ENCODE measurements at regions not wholly inside any gene's neighbourhood (a gene's known extent, or its start where the extent isn't known, plus 50 kb on each side); places are given as distances from the start of the nearest gene placed in this dataset.

- peaks cover 88% of the 10 kb centered on the region for H3K27me3 ChIP-seq (ENCODE audit: insufficient read depth)
- H4K20me1 ChIP-seq (ENCODE audit: insufficient read depth) = peaks cover 3% of the 10 kb centered on the region; the same call in 1 of the 2 replicates
- POLR2A ChIA-PET = no interaction called here
- H2AFZ ChIP-seq (ENCODE audit: low read depth) = no peak overlapping the region
- H3K27ac ChIP-seq (ENCODE audit: low read depth in 2 of 2, low read length in 1 of 2) = no peak overlapping the region
- H3K4me2 ChIP-seq = no peak overlapping the region
- H3K4me1 ChIP-seq (ENCODE audit: control insufficient read depth in 1 of 2, insufficient read depth in 2 of 2, low read depth in 1 of 2, low read length in 1 of 2) = no peaks in the 10 kb centered on the region
- 11% methylated on average over 18 of the region's 18 CpGs for WGBS (ENCODE audit: low lambda C conversion rate)
- peaks cover 6% of the 10 kb centered on the region for H3F3A ChIP-seq (replicated peaks; ENCODE audit: insufficient read depth)
- DNase-seq = no peak
- H3K9ac ChIP-seq = no peak overlapping the region
- TF ChIP-seq TCF12 (IDR thresholded peaks at IDR 0.05) (no peak), REST (IDR thresholded peaks at IDR 0.05; ENCODE audit: low read depth, low read length) (no peak), TAF1 (IDR thresholded peaks at IDR 0.05; ENCODE audit: borderline replicate concordance, low read depth, low read length) (no peak), NRF1 (IDR thresholded peaks at IDR 0.05; ENCODE audit: low read depth, low read length) (no peak), POLR2AphosphoS5 (IDR thresholded peaks at IDR 0.05; ENCODE audit: low read depth, low read length) (no peak)
- CTCF ChIA-PET = no interaction called here
- no peaks in the 10 kb centered on the region for H3K79me2 ChIP-seq (ENCODE audit: insufficient read depth)
- H3K9me2 ChIP-seq = no peaks in the 10 kb centered on the region
- no peaks in the 10 kb centered on the region for H3K9me3 ChIP-seq
- H3K4me3 ChIP-seq (ENCODE audit: low read depth in 2 of 2, low read length in 1 of 2) = no peak overlapping the region
- no peaks in the 10 kb centered on the region for H3K36me3 ChIP-seq (replicated peaks in 1 of 2; ENCODE audit: control insufficient read depth in 1 of 2, insufficient read depth in 2 of 2, low read length in 1 of 2)
These were observed 78.3 kb downstream of the MICALL2 start for GRCh38 chr7:1380821-1381580.

GRCh38 chr7:1382553-1383397 lies 76.5 kb downstream of the MICALL2 start:
- Histone ChIP-seq H3K36me3 (replicated peaks in 1 of 2; ENCODE audit: control insufficient read depth in 1 of 2, insufficient read depth in 2 of 2, low read length in 1 of 2) (no peaks in the 10 kb centered on the region), H3K9me2 (no peaks in the 10 kb centered on the region), H3K4me2 (no peak overlapping the region), H3K4me3 (ENCODE audit: low read depth in 2 of 2, low read length in 1 of 2) (no peak overlapping the region), H2AFZ (ENCODE audit: low read depth) (no peak overlapping the region), H3K27me3 (ENCODE audit: insufficient read depth) (peaks cover 85% of the 10 kb centered on the region), H3K9ac (no peak overlapping the region), H4K20me1 (ENCODE audit: insufficient read depth) (peaks cover 3% of the 10 kb centered on the region; the same call in 1 of the 2 replicates), H3K9me3 (no peaks in the 10 kb centered on the region), H3K27ac (ENCODE audit: low read depth in 2 of 2, low read length in 1 of 2) (no peak overlapping the region), H3F3A (replicated peaks; ENCODE audit: insufficient read depth) (peaks cover 6% of the 10 kb centered on the region), H3K79me2 (ENCODE audit: insufficient read depth) (no peaks in the 10 kb centered on the region), H3K4me1 (ENCODE audit: control insufficient read depth in 1 of 2, insufficient read depth in 2 of 2, low read depth in 1 of 2, low read length in 1 of 2) (no peaks in the 10 kb centered on the region; a peak in 1 of 4 replicates)
- TF ChIP-seq POLR2AphosphoS5 (IDR thresholded peaks at IDR 0.05; ENCODE audit: low read depth, low read length) (no peak), MAX (IDR thresholded peaks at IDR 0.05; ENCODE audit: low read depth) (no peak), RXRA (IDR thresholded peaks at IDR 0.05; ENCODE audit: borderline replicate concordance, low read depth) (no peak), RFX5 (IDR thresholded peaks at IDR 0.05; ENCODE audit: low read length) (no peak), GABPA (IDR thresholded peaks at IDR 0.05; ENCODE audit: low read depth) (no peak), YY1 (IDR thresholded peaks at IDR 0.05; ENCODE audit: low read depth) (no peak), FOXM1 (IDR thresholded peaks at IDR 0.05; ENCODE audit: low read depth) (no peak), FOSL2 (IDR thresholded peaks at IDR 0.05; ENCODE audit: borderline replicate concordance, low read depth) (no peak), SIN3A (IDR thresholded peaks at IDR 0.05; ENCODE audit: borderline replicate concordance, low read depth, low read length) (no peak), NFIC (IDR thresholded peaks at IDR 0.05; ENCODE audit: borderline replicate concordance) (no peak), JUND (IDR thresholded peaks at IDR 0.05) (no peak), USF2 (IDR thresholded peaks at IDR 0.05; ENCODE audit: borderline replicate concordance, low read depth, low read length) (no peak), TAF1 (IDR thresholded peaks at IDR 0.05; ENCODE audit: borderline replicate concordance, low read depth, low read length) (no peak), MXI1 (IDR thresholded peaks at IDR 0.05; ENCODE audit: low read depth, low read length) (no peak), PBX3 (IDR thresholded peaks at IDR 0.05) (no peak), FOXJ3 (CRISPR knock-in tag; IDR thresholded peaks at IDR 0.05) (no peak), GATA2 (CRISPR knock-in tag; IDR thresholded peaks at IDR 0.05) (no peak), RAD21 (IDR thresholded peaks at IDR 0.05; ENCODE audit: low read length) (no peak)
- peak; percentile 42 for DNase-seq
- CTCF ChIA-PET = interaction anchor here (1.0 to 1.4 kb wide), 5 partner anchors 11 to 188 kb away, joined by 3 to 7 read pairs (median 4); no protein-coding TSS in a partner anchor
- WGBS (ENCODE audit: low lambda C conversion rate) = 15% methylated on average over 20 of the region's 29 CpGs
- POLR2A ChIA-PET = no interaction called here
